PC-3 (cell line): ENCODE measurements at regions not wholly inside any gene's neighbourhood (a gene's known extent, or its start where the extent isn't known, plus 50 kb on each side); places are given as distances from the start of the nearest gene placed in this dataset.

Experiments used
- EZH2 ChIP-seq: fragments of 300-600 bp; sonication (generic); IDR thresholded peaks from one replicate; pipeline ENCODE4 v1.6.1; 2017; ENCODE audit warnings: antibody characterized with exemption, mild to moderate bottlenecking, low read length; ENCODE audit not compliant: unreplicated experiment
- EZH2phosphoT487 ChIP-seq: fragments of 300-600 bp; sonication (generic); IDR thresholded peaks from 2 replicates; pipeline ENCODE4 v1.6.1; 2018; ENCODE audit warnings: mild to moderate bottlenecking, antibody characterized with exemption, low read length, borderline replicate concordance
- TF ChIP-seq, protein P1 (sequence below): fragments of 300-600 bp; sonication (generic); conservative IDR thresholded peaks from 2 replicates; pipeline ENCODE4 v1.5.1; 2017; ENCODE audit warnings: antibody characterized with exemption, low read depth, mild to moderate bottlenecking, low read length

DNA sequence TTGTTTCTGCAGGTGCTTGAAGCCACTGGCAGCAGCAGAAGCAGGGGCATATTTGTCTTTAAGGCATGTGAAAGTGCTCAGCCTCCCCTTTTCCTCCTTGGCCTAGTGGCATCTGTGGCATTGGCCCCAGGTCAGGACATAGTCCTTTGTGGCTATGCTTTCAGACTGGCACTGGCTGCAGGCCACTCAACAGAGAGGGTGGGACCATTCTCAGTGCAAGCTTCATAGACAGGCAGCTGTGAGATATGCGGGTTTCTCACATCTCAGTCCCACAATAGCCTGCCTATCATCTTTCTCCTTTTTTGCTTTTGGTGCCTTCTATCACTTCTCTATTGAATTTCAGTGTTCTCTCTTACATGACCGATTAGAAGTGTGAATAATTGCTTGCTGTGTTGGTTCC lies 104.8 kb downstream of the ACTRT1 start:
- TF ChIP-seq, protein P1, sequence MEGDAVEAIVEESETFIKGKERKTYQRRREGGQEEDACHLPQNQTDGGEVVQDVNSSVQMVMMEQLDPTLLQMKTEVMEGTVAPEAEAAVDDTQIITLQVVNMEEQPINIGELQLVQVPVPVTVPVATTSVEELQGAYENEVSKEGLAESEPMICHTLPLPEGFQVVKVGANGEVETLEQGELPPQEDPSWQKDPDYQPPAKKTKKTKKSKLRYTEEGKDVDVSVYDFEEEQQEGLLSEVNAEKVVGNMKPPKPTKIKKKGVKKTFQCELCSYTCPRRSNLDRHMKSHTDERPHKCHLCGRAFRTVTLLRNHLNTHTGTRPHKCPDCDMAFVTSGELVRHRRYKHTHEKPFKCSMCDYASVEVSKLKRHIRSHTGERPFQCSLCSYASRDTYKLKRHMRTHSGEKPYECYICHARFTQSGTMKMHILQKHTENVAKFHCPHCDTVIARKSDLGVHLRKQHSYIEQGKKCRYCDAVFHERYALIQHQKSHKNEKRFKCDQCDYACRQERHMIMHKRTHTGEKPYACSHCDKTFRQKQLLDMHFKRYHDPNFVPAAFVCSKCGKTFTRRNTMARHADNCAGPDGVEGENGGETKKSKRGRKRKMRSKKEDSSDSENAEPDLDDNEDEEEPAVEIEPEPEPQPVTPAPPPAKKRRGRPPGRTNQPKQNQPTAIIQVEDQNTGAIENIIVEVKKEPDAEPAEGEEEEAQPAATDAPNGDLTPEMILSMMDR, result no peak
- TF ChIP-seq EZH2 (no peak), EZH2phosphoT487 (no peak)
